ENCODE measurements at regions not wholly inside any gene's neighbourhood (a gene's known extent, or its start where the extent isn't known, plus 50 kb on each side); places are given as distances from the start of the nearest gene placed in this dataset.

GRCh38 chr16:27735031-27735430 is 185.1 kb downstream of the KATNIP start:
- no peak for TF ChIP-seq CTCF (IDR thresholded peaks at IDR 0.05)
- no peak for TF ChIP-seq POLR2A (IDR thresholded peaks at IDR 0.05)

Measured in heart left ventricle (tissue), 13 donors.